H7 (cell line): ENCODE measurements at regions not wholly inside any gene's neighbourhood (a gene's known extent, or its start where the extent isn't known, plus 50 kb on each side); places are given as distances from the start of the nearest gene placed in this dataset.

Source experiments
- DNase-seq: peaks from one replicate; pipeline ENCODE4 v3.0.0; 2012
- H3K27me3 ChIP-seq: 2 replicates; pipeline ENCODE4 v1.6.0; 2011; ENCODE audit warnings: mild to moderate bottlenecking, low read length; ENCODE audit not compliant: control insufficient read depth, insufficient read depth
- H3K36me3 ChIP-seq: replicated peaks from 2 replicates; pipeline ENCODE4 v1.5.1; 2011; ENCODE audit warnings: low read length; ENCODE audit not compliant: control insufficient read depth, insufficient read depth
- H3K4me3 ChIP-seq: 2 replicates; pipeline ENCODE4 v1.5.1; 2011; ENCODE audit warnings: low read depth, mild to moderate bottlenecking, control low read depth, low read length, moderate library complexity; ENCODE audit not compliant: insufficient read depth

DNA sequence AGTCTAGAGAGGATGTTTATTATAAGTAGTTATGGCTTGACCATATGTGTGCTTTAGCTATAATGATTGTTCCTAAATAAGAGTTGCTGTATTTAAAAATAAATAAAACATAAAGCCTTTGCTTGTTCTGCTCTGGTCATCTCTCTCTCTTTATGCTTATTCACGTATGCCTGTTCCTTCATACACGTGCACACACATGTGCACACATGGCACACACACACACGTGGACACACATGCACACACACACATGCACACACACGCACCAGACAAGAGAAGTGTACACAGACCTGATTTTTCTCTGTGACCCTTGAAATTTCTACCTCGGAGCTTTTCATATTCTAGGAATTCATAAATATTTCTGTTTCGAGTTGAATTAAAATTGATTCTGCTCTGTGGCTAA is 658.2 kb upstream of the SALL3 start:
- no peaks in the 10 kb centered on the region for H3K36me3 ChIP-seq
- H3K27me3 ChIP-seq = no peaks in the 10 kb centered on the region
- DNase-seq = no peak
- H3K4me3 ChIP-seq = no peak overlapping the region

DNA sequence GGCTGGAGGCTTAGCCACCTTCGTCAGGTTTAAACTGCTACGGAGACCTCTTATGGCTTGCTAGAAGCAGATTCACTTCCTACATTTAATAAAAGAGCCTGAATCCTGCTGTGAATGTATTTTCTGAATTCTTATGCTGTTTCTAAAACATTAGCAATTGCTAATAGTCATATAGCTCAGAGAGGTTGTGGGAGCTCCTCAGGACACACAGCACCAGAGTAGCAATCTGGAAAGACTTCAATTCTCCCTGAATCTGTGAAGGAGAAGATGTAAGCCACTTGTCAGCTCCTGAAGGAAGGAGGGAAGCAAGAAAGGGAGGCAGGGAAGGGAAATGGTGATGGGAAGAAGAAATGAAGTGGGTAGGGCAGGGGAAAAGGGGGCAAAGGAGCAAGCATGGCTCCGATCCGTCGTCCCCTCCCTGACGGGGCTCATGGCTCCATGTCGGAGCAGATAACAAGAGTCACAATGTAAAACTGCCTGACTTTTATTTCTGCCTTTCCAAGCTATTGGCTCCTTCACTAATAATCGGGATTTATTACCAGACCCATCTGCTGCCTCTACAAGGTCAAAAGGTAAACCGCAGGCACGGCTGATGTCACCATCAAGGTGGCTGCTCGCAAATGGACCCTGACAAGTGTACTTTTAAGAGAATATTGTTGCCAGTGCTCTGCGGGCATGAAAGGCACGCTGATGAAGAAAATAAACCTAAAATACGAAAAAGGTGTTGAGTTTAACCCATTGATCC is 656.0 kb upstream of the SALL3 start:
- no peaks in the 10 kb centered on the region for H3K36me3 ChIP-seq
- DNase-seq = no peak
- no peaks in the 10 kb centered on the region for H3K27me3 ChIP-seq
- no peak overlapping the region for H3K4me3 ChIP-seq

DNA sequence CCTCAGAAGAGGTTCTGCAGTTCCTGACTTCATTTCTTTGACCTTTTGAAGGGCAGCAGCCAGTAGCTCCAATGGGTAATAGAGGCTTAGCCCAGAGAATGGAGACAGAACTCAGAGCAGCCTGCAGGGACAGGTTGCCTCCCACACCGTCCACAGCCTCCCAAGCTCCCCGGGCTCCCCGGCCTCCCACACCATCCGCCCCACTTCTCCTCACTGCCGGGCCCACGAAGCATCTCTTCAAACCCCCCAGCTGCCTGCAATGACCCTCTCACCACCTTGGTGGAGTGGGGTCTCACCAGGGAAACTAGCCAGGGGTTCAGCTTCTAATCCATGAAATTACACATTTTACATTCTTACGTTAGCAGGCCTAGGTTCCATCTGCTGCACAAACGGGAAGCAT is 652.0 kb upstream of the SALL3 start:
- DNase-seq = no peak
- H3K36me3 ChIP-seq = no peaks in the 10 kb centered on the region
- no peak overlapping the region for H3K4me3 ChIP-seq
- H3K27me3 ChIP-seq = no peaks in the 10 kb centered on the region

DNA sequence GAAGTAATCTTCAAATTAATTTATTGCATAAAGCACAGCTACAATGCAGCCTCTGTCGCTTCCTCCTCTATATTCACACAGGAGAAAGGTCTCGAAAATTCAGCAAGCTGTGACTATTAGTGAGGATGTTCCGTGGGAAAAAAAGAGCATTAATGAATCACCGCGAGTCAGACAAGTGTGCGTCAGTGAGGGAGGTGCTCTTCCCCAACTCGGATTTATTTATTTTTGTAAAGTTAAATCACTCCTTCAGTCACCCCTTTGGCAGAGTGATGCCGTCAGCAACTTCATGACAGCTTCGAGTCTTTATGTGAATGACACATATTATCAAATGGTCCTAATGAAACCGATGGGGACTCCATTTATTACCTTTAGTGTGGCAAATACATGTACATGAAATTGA is 648.9 kb upstream of the SALL3 start:
- Histone ChIP-seq H3K36me3 (no peaks in the 10 kb centered on the region), H3K27me3 (no peaks in the 10 kb centered on the region), H3K4me3 (no peak overlapping the region)
- no peak for DNase-seq

DNA sequence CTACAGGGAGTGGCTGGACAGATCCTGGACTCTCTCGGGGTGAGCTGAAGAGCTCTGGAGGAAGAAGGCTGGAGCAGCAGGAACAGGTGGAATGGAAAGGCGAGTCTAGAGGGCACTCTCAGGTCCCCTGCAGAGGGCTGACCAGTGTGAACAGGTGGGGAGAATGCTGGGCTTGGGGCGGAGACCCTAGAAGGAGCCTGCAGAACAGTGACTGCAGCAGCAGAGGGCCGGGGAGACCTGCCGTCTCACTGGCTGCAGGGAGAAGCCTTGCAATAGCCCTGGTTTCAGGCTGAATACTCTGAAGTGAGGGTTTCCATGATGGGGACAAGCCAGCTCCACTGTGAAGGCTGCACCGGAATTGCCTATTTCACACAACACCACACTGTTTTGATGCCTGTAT is 626.7 kb upstream of the SALL3 start:
- Histone ChIP-seq H3K36me3 (no peaks in the 10 kb centered on the region), H3K4me3 (no peak overlapping the region), H3K27me3 (no peaks in the 10 kb centered on the region)
- DNase-seq = peak; percentile 79

DNA sequence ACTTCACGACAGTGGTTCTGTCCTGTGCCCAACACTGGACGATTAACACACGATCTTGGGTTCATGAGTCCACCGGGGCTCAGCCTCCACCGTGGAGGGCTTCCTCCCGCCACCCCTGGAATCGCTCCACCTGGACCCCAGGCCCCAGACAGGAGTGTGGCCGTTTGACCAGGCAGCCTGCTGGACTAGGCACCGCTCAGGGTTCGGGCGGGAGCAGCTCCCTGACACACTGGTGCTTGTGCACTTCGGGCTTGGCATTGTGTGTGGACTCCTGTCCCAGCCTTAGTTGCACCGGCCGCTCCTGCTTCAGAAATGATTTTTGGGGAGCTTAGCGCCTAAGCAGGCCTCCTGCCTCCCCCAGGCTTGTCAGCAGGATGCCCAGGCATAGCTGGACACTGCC is 617.4 kb upstream of the SALL3 start:
- Histone ChIP-seq H3K4me3 (no peak overlapping the region), H3K36me3 (no peaks in the 10 kb centered on the region), H3K27me3 (no peaks in the 10 kb centered on the region)
- DNase-seq = no peak

DNA sequence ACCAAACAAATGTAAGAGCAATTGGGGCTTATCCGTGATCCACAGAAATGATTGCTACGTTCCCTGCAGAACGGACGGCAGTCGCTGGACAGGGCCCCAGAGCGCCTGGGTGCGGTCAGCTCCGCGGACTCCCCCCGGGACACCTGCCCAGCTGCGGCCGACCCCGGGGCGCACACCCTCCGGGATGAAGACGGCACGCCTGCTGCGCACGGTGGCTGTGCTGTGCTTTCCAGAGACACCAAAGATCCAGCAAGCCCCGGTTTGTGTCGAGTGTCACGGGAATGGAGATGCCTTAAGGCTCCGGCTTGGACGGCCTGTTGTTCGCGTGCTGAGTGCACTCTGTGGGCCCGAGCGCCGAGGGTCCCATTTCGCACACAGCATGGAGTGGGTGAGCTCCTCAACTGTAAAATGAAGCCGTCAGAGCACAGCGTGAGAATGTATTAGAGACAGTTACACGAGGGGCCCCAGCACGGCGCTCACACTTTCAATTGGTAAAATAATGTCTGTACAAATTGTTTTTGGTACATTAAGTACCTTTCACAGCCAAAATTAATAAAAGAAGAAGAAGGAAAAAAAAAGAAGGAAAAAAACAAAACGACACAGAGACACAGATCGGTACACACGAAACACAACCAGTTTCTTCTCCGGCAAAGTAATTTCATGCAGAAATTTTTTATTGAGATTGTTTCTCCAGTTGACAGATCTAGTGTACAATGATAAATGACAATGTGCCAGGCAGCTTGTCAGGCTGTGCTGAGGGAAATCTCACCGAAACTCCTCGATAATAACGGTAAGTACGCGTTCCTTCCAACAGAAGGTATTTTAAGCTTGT is 615.8 kb upstream of the SALL3 start:
- H3K36me3 ChIP-seq = no peaks in the 10 kb centered on the region
- H3K4me3 ChIP-seq = no peak overlapping the region

DNA sequence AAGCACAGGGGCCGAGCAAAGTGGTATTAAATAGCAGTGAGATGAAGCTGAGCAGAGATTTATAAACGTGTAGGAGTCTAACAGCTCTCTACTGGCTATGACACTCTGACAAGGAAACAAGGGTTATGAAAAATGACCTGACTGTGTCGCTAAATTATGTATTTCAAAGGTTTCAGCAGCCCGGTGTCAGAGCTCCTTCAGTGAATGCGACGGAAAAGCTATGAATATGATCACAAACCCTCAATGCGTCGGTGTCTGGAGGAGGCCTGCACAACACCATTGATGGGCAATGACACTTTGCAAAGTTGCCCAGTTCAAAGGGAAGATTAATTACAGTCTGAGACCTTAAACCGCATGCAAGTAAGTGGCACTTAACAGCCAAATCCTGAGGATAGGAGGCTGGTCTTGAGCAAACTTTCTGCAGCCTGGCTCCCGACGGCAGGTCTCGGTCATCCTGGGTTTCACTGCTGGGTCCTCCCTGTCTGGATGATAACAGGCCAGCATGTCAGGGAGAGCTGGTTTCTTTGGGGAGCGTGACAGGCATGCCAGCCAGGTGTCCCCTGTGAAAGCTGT is 615.1 kb upstream of the SALL3 start:
- Histone ChIP-seq H3K27me3 (no peaks in the 10 kb centered on the region), H3K36me3 (no peaks in the 10 kb centered on the region), H3K4me3 (no peak overlapping the region)
- no peak for DNase-seq

More for the DNA sequence above, 615.8 kb upstream of the SALL3 start:
- no peak for DNase-seq
- H3K27me3 ChIP-seq = no peaks in the 10 kb centered on the region

DNA sequence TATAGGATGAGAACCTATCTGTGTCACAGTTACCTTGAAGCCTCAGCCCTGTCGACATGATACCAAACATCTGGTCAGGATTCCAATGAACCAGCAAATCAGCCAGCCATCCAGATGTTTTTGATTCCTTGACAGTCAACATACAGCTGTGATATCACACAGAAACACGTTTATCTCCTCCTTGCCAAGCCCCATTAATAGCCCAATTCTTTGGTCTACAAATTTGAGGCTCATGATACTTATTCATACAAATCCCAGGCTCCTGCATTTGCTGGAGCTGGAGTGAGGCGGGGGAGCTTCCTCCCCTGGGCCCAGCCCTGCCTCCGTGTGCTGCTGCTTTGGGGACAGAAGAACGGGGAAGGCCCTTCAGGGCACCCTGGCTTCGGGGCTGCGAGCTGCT is 611.6 kb upstream of the SALL3 start:
- Histone ChIP-seq H3K27me3 (no peaks in the 10 kb centered on the region), H3K36me3 (no peaks in the 10 kb centered on the region), H3K4me3 (no peak overlapping the region)
- DNase-seq = no peak

DNA sequence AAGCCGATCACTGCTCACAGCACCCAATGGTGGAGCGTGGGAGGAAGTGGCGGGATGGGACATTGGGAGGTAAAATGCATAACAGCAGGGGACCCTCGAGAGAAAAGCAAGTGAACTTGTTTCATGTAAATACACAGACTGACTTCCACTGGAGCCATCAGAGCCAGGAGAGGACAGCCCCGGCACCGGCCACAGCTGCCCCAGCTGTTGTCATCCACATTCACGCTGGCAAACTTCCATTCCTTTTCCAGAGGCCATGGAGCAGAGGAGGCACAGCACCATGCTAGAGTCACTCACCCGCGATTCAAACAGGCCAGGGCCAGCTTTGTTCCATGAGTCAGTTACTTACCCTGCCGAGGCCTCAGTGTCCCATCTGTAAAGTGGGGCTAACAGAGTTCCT is 610.9 kb upstream of the SALL3 start:
- DNase-seq = no peak

DNA sequence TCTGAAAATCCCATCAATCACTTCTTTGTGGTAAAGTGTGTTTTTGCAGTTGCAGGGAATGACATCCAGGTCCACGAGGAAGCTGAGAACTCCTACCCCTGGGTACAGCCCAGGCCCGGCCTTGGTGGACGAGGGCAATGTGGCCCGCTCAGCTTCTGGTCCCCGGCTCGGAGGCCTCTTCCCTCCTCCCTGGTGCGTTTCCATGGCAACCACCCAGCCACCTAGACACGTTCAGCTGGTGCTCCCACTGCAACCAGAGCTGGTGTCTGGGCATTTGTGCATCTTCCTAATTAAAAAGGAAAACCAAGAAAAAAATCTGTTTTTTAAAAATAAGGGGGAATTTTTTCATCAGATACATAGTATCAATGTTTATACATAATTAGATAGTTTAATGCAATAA is 603.6 kb upstream of the SALL3 start:
- peak; percentile 76 for DNase-seq
- no peak overlapping the region for H3K4me3 ChIP-seq
- H3K27me3 ChIP-seq = no peaks in the 10 kb centered on the region
- no peaks in the 10 kb centered on the region for H3K36me3 ChIP-seq

More for the DNA sequence above, 610.9 kb upstream of the SALL3 start:
- H3K27me3 ChIP-seq = no peaks in the 10 kb centered on the region
- no peak overlapping the region for H3K4me3 ChIP-seq
- H3K36me3 ChIP-seq = no peaks in the 10 kb centered on the region

DNA sequence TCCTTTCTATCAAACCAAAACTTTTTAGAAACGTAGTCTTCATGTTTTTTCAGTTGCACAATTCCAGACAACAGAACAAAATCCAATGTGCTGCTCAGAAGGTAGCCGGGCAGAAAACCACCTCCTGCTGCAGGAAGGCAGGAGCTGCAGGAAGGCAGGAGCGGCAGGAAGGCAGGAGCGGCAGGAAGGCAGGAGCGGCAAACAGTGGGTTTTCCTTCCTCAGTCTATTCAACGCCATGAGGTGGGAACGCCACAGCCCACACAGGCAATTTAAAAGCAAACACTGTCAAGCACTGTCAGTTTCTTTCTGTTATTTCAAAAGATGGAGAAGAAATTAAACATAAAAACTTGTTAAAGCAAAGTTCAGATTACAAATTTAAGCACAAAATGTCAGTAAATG is 601.2 kb upstream of the SALL3 start:
- Histone ChIP-seq H3K27me3 (no peaks in the 10 kb centered on the region), H3K4me3 (no peak overlapping the region), H3K36me3 (no peaks in the 10 kb centered on the region)
- peak; percentile 54 for DNase-seq

DNA sequence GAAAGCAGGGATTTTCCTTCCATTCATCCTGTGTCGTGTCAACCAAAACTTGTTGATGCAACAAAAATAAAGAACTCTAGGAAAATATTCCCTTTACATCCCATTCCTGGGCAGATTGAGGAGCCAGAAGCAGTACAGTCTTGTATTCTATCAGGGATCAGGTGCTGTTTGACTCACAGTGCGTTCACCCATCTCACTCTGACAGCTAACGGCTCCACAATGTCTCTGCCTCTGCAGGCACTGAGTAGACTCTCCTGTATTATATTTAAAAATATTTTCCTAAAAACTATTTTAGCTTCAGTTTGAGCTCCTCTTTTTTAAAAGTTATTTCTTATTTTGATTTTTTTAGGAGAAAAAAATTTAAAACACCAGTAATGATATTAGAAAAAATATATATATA is 600.6 kb upstream of the SALL3 start:
- Histone ChIP-seq H3K36me3 (no peaks in the 10 kb centered on the region), H3K27me3 (no peaks in the 10 kb centered on the region), H3K4me3 (no peak overlapping the region)
- DNase-seq = no peak

DNA sequence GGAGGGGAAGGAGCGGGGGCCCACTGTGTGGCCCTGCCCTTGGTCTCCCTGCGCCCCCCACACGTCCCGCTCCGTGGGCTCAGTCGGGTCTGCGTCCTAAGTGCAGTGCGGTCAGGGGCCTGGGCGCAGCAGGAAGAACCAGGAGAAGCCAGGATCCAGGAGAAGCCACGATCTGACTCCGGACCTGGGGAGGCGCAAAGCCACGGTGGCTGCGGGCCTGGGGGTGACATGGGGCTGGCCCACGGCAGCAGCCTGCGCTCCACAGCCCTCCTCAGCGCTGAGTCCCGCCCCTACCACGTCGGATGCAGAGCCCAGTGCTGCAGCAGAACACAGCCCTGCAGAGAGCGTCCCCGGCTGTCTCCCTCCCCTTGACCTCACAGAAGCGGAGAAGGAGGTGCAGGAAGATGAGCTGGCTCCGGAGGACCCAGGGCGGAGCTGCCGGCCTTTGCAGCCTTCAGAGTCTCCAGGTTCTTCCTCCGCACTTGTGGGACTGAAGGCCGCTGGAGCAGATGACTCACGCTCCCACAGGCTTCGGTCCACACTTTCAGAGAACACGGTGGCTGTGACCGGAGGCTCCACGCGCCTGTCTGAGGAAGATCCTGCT is 589.2 kb upstream of the SALL3 start:
- Histone ChIP-seq H3K36me3 (no peaks in the 10 kb centered on the region), H3K4me3 (no peak overlapping the region), H3K27me3 (0 out of 2 replicates have a peak, but pooled peaks cover 1% of the 10 kb centered on the region)
- peak; percentile 56 for DNase-seq

DNA sequence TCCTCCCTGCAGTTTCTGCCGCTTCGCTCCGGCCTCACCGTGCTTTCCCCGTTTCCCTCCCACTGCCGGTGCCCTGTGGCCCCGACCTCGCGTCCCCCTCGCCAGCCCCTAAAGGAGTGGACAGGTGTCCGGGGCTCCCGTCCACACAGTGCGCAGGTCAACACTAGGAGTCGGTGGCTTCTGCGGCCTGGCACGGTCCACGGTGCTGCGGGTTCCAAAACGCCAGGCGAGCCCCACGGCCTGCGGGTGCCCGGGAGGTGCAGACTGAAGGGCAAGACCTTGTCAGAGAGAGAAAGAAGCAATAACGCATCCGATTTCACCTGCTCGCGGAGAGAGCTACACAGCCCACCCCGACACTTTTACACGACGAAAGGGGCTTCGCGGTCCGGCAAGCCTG is 588.7 kb upstream of the SALL3 start:
- Histone ChIP-seq H3K36me3 (no peaks in the 10 kb centered on the region), H3K4me3 (no peak overlapping the region), H3K27me3 (0 out of 2 replicates have a peak, but pooled peaks cover 1% of the 10 kb centered on the region)
- no peak for DNase-seq
